HepG2 (cell line): ENCODE measurements at regions not wholly inside any gene's neighbourhood (a gene's known extent, or its start where the extent isn't known, plus 50 kb on each side); places are given as distances from the start of the nearest gene placed in this dataset.

Experiments
- ATAC-seq: fragments of 200-7000 bp; cut with Tn5 transposase; 3 replicates; pipeline ENCODE4 v1.9.1; 2020; ENCODE audit warnings: mild to moderate bottlenecking, moderate library complexity
- BruUV-seq: library from RNA; stranded (reverse); fragments of 400-500 nt; replicated peaks from 2 replicates; lab custom pipeline; 2021; lab: Mats Ljungman, UMichigan
- CTCF ChIA-PET: fragments of 300-600 bp; formaldehyde crosslinking; extraction: SDS; loops from one replicate; lab custom pipeline; 2021; ENCODE audit warnings: low total read pairs, inconsistent platforms, low intra/inter-chr PET ratio; lab: Yijun Ruan, JAX
- POLR2A ChIA-PET: fragments of 350-600 bp; sonication (Branson Sonifier 250); formaldehyde crosslinking; loops from one replicate; lab custom pipeline; 2020; ENCODE audit warnings: antibody characterized with exemption, inconsistent platforms; lab: Yijun Ruan, JAX
- DNase-seq: peaks from one replicate; pipeline ENCODE4 v3.0.0-alpha.2; 2015; ENCODE audit warnings: low spot score
- FAIRE-seq: peaks from 3 replicates; lab custom pipeline; 2011; peaks lifted over from hg19 to GRCh38; lab: Jason Lieb, UNC
- H2AFZ ChIP-seq: one replicate; pipeline ENCODE4 v1.6.1; 2011; ENCODE audit warnings: low read length, inconsistent platforms
- H3K27ac ChIP-seq: fragments of 300-600 bp; 3 replicates; pipeline ENCODE4 v1.8.0; 2011; ENCODE audit warnings: mixed run types, mild to moderate bottlenecking, mixed read lengths, low read length, inconsistent platforms; ENCODE audit not compliant: insufficient read depth; ENCODE audit errors: extremely low read length
- H3K27me3 ChIP-seq, 2 experiments: fragments of 200-600 bp in 1 of 2; 2 replicates in 1 of 2; 3 replicates in 1 of 2; pipeline versions ENCODE4 v1.6.0 to v1.8.0; 2011; ENCODE audit warnings: low read length in 2 of 2, mild to moderate bottlenecking in 2 of 2, moderate library complexity in 2 of 2, inconsistent platforms in 1 of 2; ENCODE audit not compliant: insufficient read depth in 2 of 2, control insufficient read depth in 1 of 2
- H3K36me3 ChIP-seq, 2 experiments: fragments of 200-600 bp in 1 of 2; replicated peaks in 1 of 2; 2 replicates in 1 of 2; 3 replicates in 1 of 2; pipeline versions ENCODE4 v1.5.1 to v1.8.0; 2011; ENCODE audit warnings: low read length in 2 of 2, inconsistent platforms in 1 of 2; ENCODE audit not compliant: insufficient read depth in 2 of 2, control insufficient read depth in 1 of 2
- H3K4me1 ChIP-seq: 2 replicates; pipeline ENCODE4 v1.5.1; 2012; ENCODE audit warnings: low read length, inconsistent platforms; ENCODE audit not compliant: insufficient read depth
- H3K4me2 ChIP-seq: 2 replicates; pipeline ENCODE4 v1.6.0; 2011; ENCODE audit warnings: low read depth, low read length, inconsistent platforms
- H3K4me3 ChIP-seq, 3 experiments: fragments of 200-600 bp in 1 of 3; sonication (generic), shearing (Covaris generic) in 1 of 3; replicated peaks in 1 of 3; 2 replicates each; pipeline ENCODE4 v1.5.1; 2011 to 2016; ENCODE audit warnings: low read length in 3 of 3, inconsistent platforms in 2 of 3, low read depth in 2 of 3, mild to moderate bottlenecking in 2 of 3, control low read depth in 1 of 3, mixed read lengths in 1 of 3; ENCODE audit not compliant: insufficient read depth in 1 of 3
- H3K79me2 ChIP-seq: one replicate; pipeline ENCODE4 v1.6.1; 2011; ENCODE audit warnings: low read length, inconsistent platforms; ENCODE audit not compliant: insufficient read depth
- H3K9ac ChIP-seq: 2 replicates; pipeline ENCODE4 v1.6.0; 2011; ENCODE audit warnings: mild to moderate bottlenecking, low read depth, low read length, inconsistent platforms; ENCODE audit not compliant: insufficient read depth
- H3K9me3 ChIP-seq: 2 replicates; pipeline ENCODE4 v1.5.1; 2012; ENCODE audit warnings: mild to moderate bottlenecking, low read length
- H4K20me1 ChIP-seq: 2 replicates; pipeline ENCODE4 v1.6.0; 2011; ENCODE audit warnings: inconsistent platforms, mild to moderate bottlenecking, low read length, moderate library complexity; ENCODE audit not compliant: insufficient read depth
- CENPT ChIP-seq: sonication (generic); formaldehyde crosslinking; IDR thresholded peaks from 2 replicates; pipeline ENCODE4 v1.8.0; 2022; ENCODE audit warnings: low read depth, mild to moderate bottlenecking, moderate library complexity, missing genetic modification reagents
- EHMT2 ChIP-seq: fragments of 200-600 bp; sonication (generic); IDR thresholded peaks from 2 replicates; pipeline ENCODE4 v1.7.0; 2017; ENCODE audit warnings: antibody characterized with exemption, low read depth, low read length, borderline replicate concordance
- HMG20A ChIP-seq: IDR thresholded peaks from 2 replicates; pipeline ENCODE4 v1.6.1; 2016; ENCODE audit warnings: borderline replicate concordance
- HOXA5 ChIP-seq: sonication (generic); formaldehyde crosslinking; IDR thresholded peaks from 2 replicates; pipeline ENCODE4 v1.4.0; 2020; ENCODE audit warnings: missing genetic modification reagents
- JUND ChIP-seq: sonication (generic); formaldehyde crosslinking; IDR thresholded peaks from 2 replicates; pipeline ENCODE4 v1.8.0; 2022; ENCODE audit warnings: mild to moderate bottlenecking, missing genetic modification reagents
- NFAT5 ChIP-seq: sonication (generic); formaldehyde crosslinking; IDR thresholded peaks from 2 replicates; pipeline ENCODE4 v1.4.0; 2020; ENCODE audit warnings: missing genetic modification reagents
- POLR2AphosphoS2 ChIP-seq: IDR thresholded peaks from 2 replicates; pipeline ENCODE4 v1.6.1; 2011; ENCODE audit warnings: low read depth, low read length, improper control_type of control experiment
- SP140L ChIP-seq: sonication (generic); formaldehyde crosslinking; IDR thresholded peaks from 2 replicates; pipeline ENCODE4 v1.4.0; 2020; ENCODE audit warnings: missing genetic modification reagents, borderline replicate concordance
- ZNF232 ChIP-seq: sonication (generic); formaldehyde crosslinking; IDR thresholded peaks from 2 replicates; pipeline ENCODE4 v1.4.0; 2020; ENCODE audit warnings: missing genetic modification reagents, borderline replicate concordance
- ZNF350 ChIP-seq: sonication (generic); formaldehyde crosslinking; IDR thresholded peaks from 2 replicates; pipeline ENCODE4 v1.4.0; 2020; ENCODE audit warnings: mild to moderate bottlenecking, low read depth, missing genetic modification reagents, borderline replicate concordance
- ZNF512 ChIP-seq: sonication (generic); formaldehyde crosslinking; IDR thresholded peaks from 2 replicates; pipeline ENCODE4 v1.4.0; 2020; ENCODE audit warnings: mild to moderate bottlenecking, missing genetic modification reagents
- WGBS: methylation state at CpG from one replicate; pipeline ENCODE4 v1.1.6; 2017; ENCODE audit warnings: low lambda C conversion rate; 5-methylcytosine and 5-hydroxymethylcytosine counted together
- in situ Hi-C: cut with HindIII; loops from 2 replicates; pipeline ENCODE4 v1.10.0; 2017; ENCODE audit warnings: low pct_unique_long_range_greater_than_20kb; ENCODE audit not compliant: extremely low pct_ligation_motif_present
- intact Hi-C: fragments of 100-400 bp; cut with micrococcal nuclease; formaldehyde crosslinking; loops from one replicate; pipeline ENCODE4 v1.10.0; 2022; ENCODE audit not compliant: unreplicated experiment
- TF ChIP-seq, protein P1 (sequence below): sonication (generic); formaldehyde crosslinking; IDR thresholded peaks from 2 replicates; pipeline ENCODE4 v1.8.1; 2023; ENCODE audit warnings: missing genetic modification reagents, inconsistent platforms, borderline replicate concordance
- TF ChIP-seq, protein P2 (sequence below): sonication (generic); formaldehyde crosslinking; IDR thresholded peaks from 2 replicates; pipeline ENCODE4 v1.8.0; 2022; ENCODE audit warnings: low read depth, missing genetic modification reagents

- TF ChIP-seq NFAT5 (CRISPR knock-in tag) = no peak
- no peak for TF ChIP-seq ZNF232 (CRISPR knock-in tag)
- no peak for TF ChIP-seq SP140L (CRISPR knock-in tag)
- TF ChIP-seq, all 625 proteins: peak for 0
Observed at GRCh38 chr3:184643442-184643841, 68.4 kb downstream of the MAGEF1 start (continued).

DNA sequence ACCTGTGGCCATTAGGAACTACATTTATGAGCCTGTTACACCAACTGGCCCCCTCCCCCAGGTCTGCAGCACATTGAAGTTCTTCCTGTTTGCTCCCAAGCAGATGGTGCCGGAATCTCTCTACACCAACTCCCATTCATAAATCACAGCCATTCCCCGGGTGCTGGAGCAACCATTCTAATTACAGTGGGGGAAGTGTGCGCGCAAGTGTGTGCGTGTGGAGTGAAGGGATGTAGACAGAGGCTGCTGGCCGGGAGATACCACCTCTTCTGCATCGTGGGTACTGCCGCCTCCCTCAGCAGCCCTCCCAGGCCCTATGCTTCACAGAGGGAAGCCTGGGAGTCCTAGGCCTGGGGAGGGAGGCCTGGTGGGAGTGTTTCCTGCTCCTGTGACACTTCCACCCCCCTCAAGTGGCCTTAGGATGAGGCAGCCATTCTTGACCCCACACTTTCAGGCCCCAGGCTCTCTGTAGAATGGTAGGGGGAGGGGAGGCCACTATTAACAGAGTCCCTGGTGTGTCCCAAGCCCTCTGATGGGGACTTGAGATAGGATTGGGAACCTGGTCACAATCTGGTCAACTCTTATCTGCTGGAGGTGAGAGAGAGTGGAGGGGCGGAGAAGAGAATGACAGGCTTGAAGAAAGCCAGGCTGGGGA is 69.1 kb downstream of the MAGEF1 start:
- Histone ChIP-seq H3K9me3 (no peaks in the 10 kb centered on the region), H3K27me3 (peaks cover 0 to 17% of the 10 kb centered on the region in 2 experiments; a peak in 1 of 5 replicates), H2AFZ (no peak overlapping the region), H3K79me2 (no peaks in the 10 kb centered on the region), H3K36me3 (no peaks in the 10 kb centered on the region), H3K4me1 (peaks cover 8% of the 10 kb centered on the region; the same call in 1 of the 2 replicates), H3K4me2 (no peak overlapping the region), H3K9ac (no peak overlapping the region), H3K4me3 (no peak overlapping the region), H3K27ac (no peak overlapping the region), H4K20me1 (no peaks in the 10 kb centered on the region)
- POLR2A ChIA-PET = no interaction called here
- in situ Hi-C loops = no loop called here
- BruUV-seq = no TSS peak
- CTCF ChIA-PET = no interaction called here
- intact Hi-C loops = no loop called here
- DNase-seq (no peak), FAIRE-seq (no peak), ATAC-seq (no peak)
- 71% methylated on average over 7 of the region's 9 CpGs for WGBS
- TF ChIP-seq HOXA5 (CRISPR knock-in tag) (no peak), POLR2AphosphoS2 (no peak), JUND (no peak), CENPT (CRISPR knock-in tag) (no peak), EHMT2 (no peak), ZNF512 (CRISPR knock-in tag) (no peak), HMG20A (no peak), ZNF350 (CRISPR knock-in tag) (no peak)
- TF ChIP-seq, protein P1, sequence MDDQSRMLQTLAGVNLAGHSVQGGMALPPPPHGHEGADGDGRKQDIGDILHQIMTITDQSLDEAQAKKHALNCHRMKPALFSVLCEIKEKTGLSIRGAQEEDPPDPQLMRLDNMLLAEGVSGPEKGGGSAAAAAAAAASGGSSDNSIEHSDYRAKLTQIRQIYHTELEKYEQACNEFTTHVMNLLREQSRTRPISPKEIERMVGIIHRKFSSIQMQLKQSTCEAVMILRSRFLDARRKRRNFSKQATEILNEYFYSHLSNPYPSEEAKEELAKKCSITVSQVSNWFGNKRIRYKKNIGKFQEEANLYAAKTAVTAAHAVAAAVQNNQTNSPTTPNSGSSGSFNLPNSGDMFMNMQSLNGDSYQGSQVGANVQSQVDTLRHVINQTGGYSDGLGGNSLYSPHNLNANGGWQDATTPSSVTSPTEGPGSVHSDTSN = no peak
- TF ChIP-seq, protein P2, sequence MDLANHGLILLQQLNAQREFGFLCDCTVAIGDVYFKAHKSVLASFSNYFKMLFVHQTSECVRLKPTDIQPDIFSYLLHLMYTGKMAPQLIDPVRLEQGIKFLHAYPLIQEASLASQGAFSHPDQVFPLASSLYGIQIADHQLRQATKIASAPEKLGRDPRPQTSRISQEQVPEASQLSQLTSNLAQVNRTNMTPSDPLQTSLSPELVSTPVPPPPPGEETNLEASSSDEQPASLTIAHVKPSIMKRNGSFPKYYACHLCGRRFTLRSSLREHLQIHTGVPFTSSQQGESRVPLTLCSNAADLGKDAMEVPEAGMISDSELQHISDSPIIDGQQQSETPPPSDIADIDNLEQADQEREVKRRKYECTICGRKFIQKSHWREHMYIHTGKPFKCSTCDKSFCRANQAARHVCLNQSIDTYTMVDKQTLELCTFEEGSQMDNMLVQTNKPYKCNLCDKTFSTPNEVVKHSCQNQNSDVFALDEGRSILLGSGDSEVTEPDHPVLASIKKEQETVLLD (CRISPR knock-in tag) = no peak
